ENCODE measurements at regions not wholly inside any gene's neighbourhood (a gene's known extent, or its start where the extent isn't known, plus 50 kb on each side); places are given as distances from the start of the nearest gene placed in this dataset.
A peak's percentile ranks its signal among the peaks of the same experiment; 100 is the strongest.

GRCh38 chr4:123577225-123577906 is 180.8 kb downstream of the SPRY1 start:
- no peak for DNase-seq

- no peak for DNase-seq
Observed at GRCh38 chr4:123578276-123579029, 181.9 kb downstream of the SPRY1 start.

GRCh38 chr4:123579961-123580360 is 183.4 kb downstream of the SPRY1 start:
- DNase-seq = no peak

DNA sequence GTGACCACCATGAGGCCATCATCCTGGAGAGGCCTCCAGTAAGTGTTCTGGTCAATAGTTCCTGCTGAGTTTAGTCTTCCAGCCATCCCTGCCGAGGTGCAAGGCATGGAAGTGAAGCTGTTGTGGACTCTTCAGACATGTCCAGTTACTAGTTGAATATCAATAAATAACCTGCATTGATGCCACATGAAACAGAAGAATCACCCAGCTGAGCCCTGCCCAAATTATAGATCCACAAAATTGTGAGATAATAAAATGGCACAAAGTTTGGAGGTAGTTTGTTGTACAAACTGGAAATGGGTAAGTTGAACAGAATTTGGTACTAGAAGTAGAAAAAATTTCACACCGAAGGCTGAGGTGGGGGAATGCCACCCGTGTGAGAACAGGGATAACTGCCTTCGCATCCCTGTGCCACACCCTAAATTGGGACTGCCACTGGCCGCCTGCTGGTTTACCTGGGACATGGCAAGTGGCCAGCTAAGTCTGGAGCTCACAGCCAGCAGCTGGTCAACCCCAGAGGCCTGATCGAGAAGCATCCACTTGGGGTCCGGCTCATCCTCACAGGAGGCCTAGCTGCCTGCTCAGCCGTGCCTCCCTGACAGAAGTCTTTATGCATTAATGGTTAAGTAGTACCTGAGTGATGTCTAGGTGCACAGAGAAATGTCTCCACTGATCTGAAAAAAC is 184.5 kb downstream of the SPRY1 start:
- DNase-seq = no peak

DNA sequence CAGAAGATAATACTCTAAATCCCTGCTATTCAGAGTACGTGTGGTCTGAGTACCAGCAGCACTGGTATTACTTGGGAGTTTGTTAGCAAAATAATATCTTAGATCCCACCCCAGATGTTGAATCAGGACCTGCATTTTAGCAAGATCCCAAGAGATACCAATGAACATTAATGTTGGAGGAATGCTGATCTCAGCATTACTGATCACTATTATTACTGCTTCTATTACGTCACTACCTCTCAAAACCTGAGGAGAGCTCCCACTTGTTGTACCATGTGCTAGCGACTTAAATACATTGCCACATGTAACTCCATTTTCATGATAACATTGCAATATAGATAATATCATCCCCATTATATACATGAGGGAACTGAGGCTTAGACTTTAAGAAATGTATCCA is 185.2 kb downstream of the SPRY1 start:
- DNase-seq = no peak

GRCh38 chr4:123583043-123583442 is 186.4 kb downstream of the SPRY1 start:
- no peak for DNase-seq

DNA sequence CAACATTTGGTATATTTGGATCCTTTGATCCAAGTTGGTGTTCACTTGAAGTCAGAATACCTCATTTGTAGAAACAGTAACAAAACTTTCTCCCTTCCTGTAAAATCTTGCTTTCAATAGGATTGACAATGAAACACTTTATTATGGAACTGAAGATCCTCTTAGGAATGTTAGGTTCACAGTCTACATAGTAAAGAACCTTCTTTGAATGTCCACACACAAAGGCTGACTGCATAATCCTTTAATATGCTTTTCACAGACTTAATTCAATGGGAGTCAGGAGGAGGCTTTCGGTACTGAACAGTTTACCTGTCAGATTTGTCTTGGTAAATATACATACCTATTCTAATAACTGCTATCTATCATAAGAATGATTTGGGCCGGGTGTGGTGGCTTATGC is 188.5 kb downstream of the SPRY1 start:
- no peak for DNase-seq

GRCh38 chr4:123587983-123588494 is 191.4 kb downstream of the SPRY1 start:
- peak in 1 of 2 experiments; percentile 13 for DNase-seq

DNA sequence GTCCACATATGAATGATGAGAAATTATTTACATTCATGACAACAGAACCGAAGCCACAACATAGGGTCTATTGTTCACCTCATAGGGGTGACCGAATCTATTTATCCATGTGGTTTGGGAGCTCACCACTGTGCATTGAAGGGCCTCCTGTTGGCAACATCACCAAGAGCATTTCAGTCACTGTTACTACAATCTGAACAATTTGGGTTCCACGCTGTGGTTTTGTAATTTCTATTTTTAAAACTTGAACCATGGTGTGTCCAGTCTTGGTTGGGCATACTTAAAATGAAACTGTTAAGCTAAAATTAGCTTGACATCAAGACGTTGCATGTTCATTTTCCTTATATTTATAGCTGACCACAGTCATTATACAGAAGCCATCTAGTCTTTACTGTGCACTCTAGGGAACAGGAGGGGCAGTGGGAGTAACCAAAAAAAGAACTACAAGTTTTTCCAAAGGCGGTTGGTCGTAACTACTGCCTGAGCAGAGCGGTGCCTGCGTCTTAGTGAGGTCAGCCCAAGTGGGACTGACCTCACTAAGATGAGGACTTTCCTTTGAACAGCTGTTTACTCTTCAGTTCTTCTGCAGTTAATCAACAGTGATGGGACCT is 192.1 kb downstream of the SPRY1 start:
- peak in 1 of 2 experiments; percentile 18 for DNase-seq

- no peak for DNase-seq
Observed at GRCh38 chr4:123589301-123589700, 192.7 kb downstream of the SPRY1 start.

DNA sequence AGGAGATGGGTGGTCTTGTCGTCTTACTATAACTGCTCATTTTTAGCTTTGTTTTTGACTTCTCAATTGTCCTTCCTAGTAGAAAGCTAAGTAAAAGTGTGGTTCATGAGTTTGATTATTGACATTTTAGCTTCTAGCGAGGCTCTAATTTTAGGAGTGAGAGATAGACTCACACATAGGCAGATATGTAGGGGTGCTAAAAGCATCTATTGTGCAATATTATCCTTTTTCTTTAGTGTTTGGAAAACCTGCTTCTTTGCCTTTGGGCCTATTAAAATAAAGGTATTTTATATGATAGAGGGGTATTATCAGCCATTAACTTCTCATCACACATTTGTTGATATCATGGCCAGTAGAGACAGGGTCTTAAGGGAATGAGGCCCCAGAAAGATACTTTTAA is 195.3 kb downstream of the SPRY1 start:
- no peak for DNase-seq

GRCh38 chr4:123593655-123594054 is 197.1 kb downstream of the SPRY1 start:
- DNase-seq = no peak

DNA sequence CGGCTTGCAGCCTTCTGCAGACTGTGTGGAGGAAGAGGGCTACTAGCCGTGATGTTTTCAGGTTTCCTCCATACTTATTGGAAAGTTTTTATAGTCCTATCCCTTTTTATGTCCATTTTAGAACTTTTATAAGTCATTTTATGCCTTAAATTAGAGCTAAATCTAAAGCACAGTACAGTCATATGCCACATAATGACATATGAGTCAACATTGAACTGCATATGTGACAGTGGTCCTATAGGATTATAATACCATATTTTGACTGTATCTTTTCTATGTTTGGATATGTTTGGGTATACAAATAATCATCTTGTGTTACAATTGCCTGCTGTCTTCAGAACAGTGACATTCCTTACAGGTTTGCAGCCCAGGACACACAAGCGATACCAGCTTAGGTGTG is 200.2 kb downstream of the SPRY1 start:
- no peak for DNase-seq

DNA sequence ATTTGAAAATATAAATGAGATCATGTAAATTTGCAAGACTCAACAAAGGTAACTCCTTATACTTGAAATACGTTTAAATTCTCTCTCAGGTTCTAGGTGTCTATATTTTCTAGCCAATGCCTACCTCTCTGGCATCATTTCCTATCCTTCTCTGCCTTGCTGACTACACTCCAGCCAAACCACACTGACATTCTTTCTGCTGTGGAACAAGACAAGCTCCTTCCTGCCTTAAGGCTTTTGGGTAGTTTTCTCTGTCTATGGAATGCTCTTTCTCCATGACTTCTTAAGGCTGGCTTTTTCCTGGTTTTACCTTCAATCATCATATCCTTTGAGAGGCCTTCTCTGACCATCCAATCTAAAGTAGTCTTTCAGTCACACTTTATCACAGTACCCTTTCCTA is 201.0 kb downstream of the SPRY1 start:
- DNase-seq = no peak

- DNase-seq = no peak
Observed at GRCh38 chr4:123598331-123598730, 201.7 kb downstream of the SPRY1 start.

GRCh38 chr4:123599061-123599919 is 202.7 kb downstream of the SPRY1 start:
- DNase-seq = no peak

DNA sequence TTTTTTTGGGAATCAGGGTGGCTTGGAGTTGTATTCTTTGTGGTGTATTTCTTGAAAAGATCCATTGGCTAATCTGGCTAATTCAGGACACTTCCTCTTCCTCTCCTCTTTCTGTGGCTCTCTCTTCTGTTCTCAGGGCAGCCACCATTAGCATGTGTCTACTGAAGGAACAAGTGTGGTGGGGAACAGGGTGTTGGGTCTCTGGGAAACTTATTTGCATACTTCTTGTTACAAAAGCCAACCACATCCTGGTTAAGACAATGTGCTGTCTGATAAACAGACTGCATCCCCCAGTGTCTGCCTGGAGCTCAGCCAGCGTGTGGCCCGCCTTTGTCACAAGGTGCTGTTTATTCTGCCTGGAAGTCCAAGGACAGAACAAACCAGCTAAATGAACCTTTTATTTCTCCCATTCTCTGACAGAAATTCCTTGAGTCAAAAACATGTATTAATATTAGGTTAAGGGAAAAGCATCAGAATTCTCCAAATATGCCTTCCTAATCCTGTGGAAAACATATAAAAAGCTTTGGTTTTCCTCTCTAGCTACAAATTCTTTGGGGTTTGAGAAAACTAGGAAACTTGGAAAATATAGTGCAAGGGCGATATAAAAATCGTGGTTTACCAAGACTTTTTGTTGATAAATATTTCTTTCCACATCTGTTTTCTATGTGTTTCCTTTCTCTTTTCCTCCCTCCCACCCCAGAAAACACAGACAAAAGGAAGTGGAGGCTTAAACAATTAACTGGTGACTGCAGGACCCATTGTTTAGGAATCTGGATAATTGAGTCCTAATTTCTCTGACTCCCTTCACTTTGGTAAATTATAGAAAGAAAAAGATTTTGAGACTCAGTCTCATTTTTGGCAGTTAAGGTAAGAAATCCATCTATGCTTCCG is 203.6 kb downstream of the SPRY1 start:
- DNase-seq = no peak

DNA sequence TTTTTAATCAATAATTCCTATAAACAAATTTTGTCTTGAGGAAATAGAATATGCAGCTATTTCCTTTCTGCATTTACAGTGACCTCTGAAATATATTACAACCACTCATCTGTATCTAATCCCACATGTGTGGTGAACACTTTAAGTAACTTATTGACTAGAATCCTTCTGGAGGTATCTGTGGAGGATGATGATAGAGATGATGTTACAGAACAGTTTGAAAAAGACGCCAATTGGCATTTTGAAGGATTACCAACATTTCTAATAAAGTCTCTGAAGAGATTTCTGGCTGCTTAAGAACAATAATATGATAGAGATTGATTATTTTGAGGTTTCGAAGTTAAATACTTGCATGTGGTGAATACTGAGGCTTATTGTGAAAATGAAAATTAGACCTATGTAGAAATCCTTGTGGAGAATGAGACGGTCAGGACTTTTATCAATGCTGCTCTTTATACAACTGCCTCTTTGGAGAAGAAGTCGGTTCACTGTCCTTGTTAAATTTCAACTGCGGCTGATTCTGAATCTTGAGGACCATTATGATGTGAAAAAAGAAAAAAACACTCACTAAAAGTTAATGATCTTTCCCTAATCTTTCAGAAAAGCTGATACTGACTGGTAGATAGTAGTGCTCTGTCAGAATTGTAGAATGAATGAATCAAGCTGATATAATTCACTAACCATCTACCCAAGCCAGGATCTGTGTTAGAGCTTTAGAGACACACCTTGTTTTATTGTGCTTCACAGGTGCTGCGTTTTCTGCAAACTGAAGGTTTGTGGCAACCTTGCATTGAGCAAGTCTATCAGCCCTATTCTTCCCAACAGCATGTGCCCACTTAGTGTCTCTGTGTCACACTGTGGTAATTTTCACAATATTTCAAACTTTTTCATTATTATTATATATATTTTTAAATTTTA is 204.7 kb downstream of the SPRY1 start:
- no peak for DNase-seq

DNA sequence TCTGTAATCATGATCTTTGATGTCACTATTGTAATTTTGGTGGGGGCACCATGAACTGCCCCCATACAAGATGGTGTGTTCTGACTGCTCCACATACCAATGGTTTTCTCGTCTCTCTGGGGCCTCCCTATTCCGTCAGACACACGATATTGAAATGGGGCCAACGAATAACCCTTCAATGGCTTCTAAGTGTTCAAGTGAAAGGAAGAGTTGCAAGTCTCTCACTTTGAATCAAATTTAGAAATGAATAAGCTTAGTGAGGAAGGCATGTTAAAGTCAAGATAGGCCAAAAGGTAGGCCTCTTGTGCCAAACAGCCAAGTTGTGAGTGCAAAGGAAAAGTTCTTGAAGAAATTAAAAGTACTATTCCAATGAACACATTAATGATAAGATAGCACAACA is 205.4 kb downstream of the SPRY1 start:
- no peak for DNase-seq

DNA sequence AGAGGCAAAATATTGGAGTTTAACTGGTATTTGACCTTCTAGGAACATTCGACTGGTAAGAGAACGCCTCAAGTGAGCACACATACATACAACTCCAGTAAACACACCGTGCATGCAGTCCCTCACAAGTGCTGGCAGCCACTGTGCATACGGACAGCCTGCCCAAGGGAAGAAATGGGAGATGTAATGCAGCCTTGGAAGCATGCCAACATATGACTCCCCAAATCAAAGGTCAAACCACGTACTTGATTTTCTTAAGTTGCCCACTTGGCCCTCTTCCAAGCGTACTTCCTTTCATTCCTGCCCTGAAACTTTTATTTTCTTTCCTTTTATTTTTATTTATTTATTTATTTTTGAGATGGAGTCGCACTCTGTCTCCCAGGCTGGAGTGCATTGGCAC is 206.6 kb downstream of the SPRY1 start:
- no peak for DNase-seq
